HCT116 (cell line): ENCODE measurements at regions not wholly inside any gene's neighbourhood (a gene's known extent, or its start where the extent isn't known, plus 50 kb on each side); places are given as distances from the start of the nearest gene placed in this dataset.

Experiments
- ATAC-seq: fragments of 200-7000 bp; cut with Tn5 transposase; 2 replicates; pipeline ENCODE4 v1.9.1; 2020; ENCODE audit warnings: mild to moderate bottlenecking, moderate library complexity
- BruUV-seq: library from RNA; stranded (reverse); fragments of 400-500 nt; replicated peaks from 2 replicates; lab custom pipeline; 2021; lab: Mats Ljungman, UMichigan
- CTCF ChIA-PET: fragments of 300-600 bp; sonication (Branson Sonifier 250); formaldehyde crosslinking; loops from one replicate; lab custom pipeline; 2021; ENCODE audit warnings: antibody characterized with exemption; lab: Charles Lee
- POLR2A ChIA-PET: fragments of 300-600, 350-600 bp; sonication (Branson Sonifier 250); formaldehyde crosslinking; loops from one replicate; lab custom pipeline; 2021; ENCODE audit warnings: antibody characterized with exemption; lab: Charles Lee
- RAD21 ChIA-PET, 2 experiments: fragments of 300-600 bp; sonication (Branson Sonifier 250); formaldehyde crosslinking; loops; one replicate each; lab custom pipeline; 2023; ENCODE audit warnings: low total read pairs in 2 of 2; ENCODE audit not compliant: uncharacterized antibody in 2 of 2, unreplicated experiment in 2 of 2, low non-redundant PET in 1 of 2; lab: Charles Lee
- DNase-seq: peaks from one replicate; pipeline ENCODE4 v3.0.0-alpha.2; 2010; ENCODE audit warnings: low read depth, low spot score
- H2AFZ ChIP-seq: fragments of 200-600 bp; shearing (Covaris generic), sonication (generic); 2 replicates; pipeline ENCODE4 v1.6.1; 2017; ENCODE audit warnings: low read depth, mixed run types, mixed read lengths, antibody characterized with exemption, low read length; ENCODE audit not compliant: poor library complexity, severe bottlenecking
- H3K27ac ChIP-seq: 2 replicates; pipeline ENCODE4 v1.5.1; 2012; ENCODE audit warnings: low read depth, low read length
- H3K27me3 ChIP-seq: fragments of 200-600 bp; sonication (generic); 2 replicates; pipeline ENCODE4 v1.6.1; 2016; ENCODE audit warnings: mixed run types, low read length, mixed read lengths; ENCODE audit not compliant: insufficient read depth
- H3K36me3 ChIP-seq, 2 experiments: fragments of 200-500 bp in 1 of 2; fragments of 200-600 bp in 1 of 2; sonication (Bioruptor generic) in 1 of 2; sonication (generic) in 1 of 2; 2 replicates each; pipeline versions ENCODE4 v1.5.1 to v1.6.1; 2014 to 2016; ENCODE audit warnings: low read length in 2 of 2, inconsistent platforms in 1 of 2, mixed read lengths in 1 of 2, mixed run types in 1 of 2; ENCODE audit not compliant: insufficient read depth in 2 of 2, control insufficient read depth in 1 of 2
- H3K4me1 ChIP-seq, 2 experiments: fragments of 200-600 bp in 1 of 2; sonication (generic) in 1 of 2; 2 replicates each; pipeline versions ENCODE4 v1.5.1 to v1.6.1; 2012 to 2017; ENCODE audit warnings: low read length in 2 of 2, inconsistent platforms in 1 of 2, mild to moderate bottlenecking in 1 of 2, mixed read lengths in 1 of 2, mixed run types in 1 of 2, moderate library complexity in 1 of 2; ENCODE audit not compliant: insufficient read depth in 2 of 2, control insufficient read depth in 1 of 2
- H3K4me2 ChIP-seq: fragments of 200-600 bp; sonication (generic); 2 replicates; pipeline ENCODE4 v1.6.1; 2017; ENCODE audit warnings: mixed run types, low read length, mixed read lengths
- H3K4me3 ChIP-seq, 2 experiments: fragments of 200-600 bp in 1 of 2; sonication (generic) in 1 of 2; replicated peaks in 1 of 2; 2 replicates each; pipeline ENCODE4 v1.5.1; 2011 to 2016; ENCODE audit warnings: low read length in 2 of 2, control low read depth in 1 of 2, low read depth in 1 of 2, mild to moderate bottlenecking in 1 of 2, mixed read lengths in 1 of 2, mixed run types in 1 of 2
- H3K79me2 ChIP-seq: fragments of 200-600 bp; sonication (generic); 2 replicates; pipeline ENCODE4 v1.6.1; 2017; ENCODE audit warnings: mild to moderate bottlenecking, mixed run types, low read length, moderate library complexity, mixed read lengths; ENCODE audit not compliant: insufficient read depth
- H3K9ac ChIP-seq: fragments of 200-600 bp; sonication (generic); 2 replicates; pipeline ENCODE4 v1.6.1; 2016; ENCODE audit warnings: low read length, mixed read lengths
- H3K9me2 ChIP-seq: fragments of 200-600 bp; sonication (generic), shearing (Covaris generic); 2 replicates; pipeline ENCODE4 v1.6.1; 2017; ENCODE audit warnings: mixed run types, mild to moderate bottlenecking, moderate library complexity; ENCODE audit not compliant: insufficient read depth
- H3K9me3 ChIP-seq, 2 experiments: fragments of 200-500 bp in 1 of 2; fragments of 200-600 bp in 1 of 2; sonication (Bioruptor generic) in 1 of 2; sonication (generic) in 1 of 2; 2 replicates each; pipeline ENCODE4 v1.6.1; 2014 to 2017; ENCODE audit warnings: low read length in 2 of 2, mixed read lengths in 2 of 2, inconsistent platforms in 1 of 2, low read depth in 1 of 2, mild to moderate bottlenecking in 1 of 2, mixed run types in 1 of 2, moderate library complexity in 1 of 2; ENCODE audit not compliant: control insufficient read depth in 1 of 2, insufficient read depth in 1 of 2
- H4K20me1 ChIP-seq: fragments of 200-600 bp; sonication (generic), shearing (Covaris generic); 2 replicates; pipeline ENCODE4 v1.6.1; 2017; ENCODE audit warnings: mixed run types, mild to moderate bottlenecking, moderate library complexity; ENCODE audit not compliant: insufficient read depth
- ATF3 ChIP-seq: IDR thresholded peaks from 2 replicates; pipeline ENCODE4 v1.6.1; 2012
- CEBPB ChIP-seq: IDR thresholded peaks from 2 replicates; pipeline ENCODE4 v1.6.1; 2012; ENCODE audit warnings: low read depth
- EGR1 ChIP-seq: IDR thresholded peaks from 2 replicates; pipeline ENCODE4 v1.6.1; 2012; ENCODE audit warnings: low read depth
- ELF1 ChIP-seq: IDR thresholded peaks from 2 replicates; pipeline ENCODE4 v1.6.1; 2012; ENCODE audit warnings: low read depth, borderline replicate concordance
- MAX ChIP-seq: IDR thresholded peaks from 2 replicates; pipeline ENCODE4 v1.6.1; 2012
- POLR2A ChIP-seq: IDR thresholded peaks from 2 replicates; pipeline ENCODE4 v1.7.0; 2011; ENCODE audit warnings: borderline replicate concordance; ENCODE audit not compliant: insufficient read depth, insufficient read length; ENCODE audit errors: extremely low read depth
- POLR2AphosphoS5 ChIP-seq: IDR thresholded peaks from 2 replicates; pipeline ENCODE4 v1.6.1; 2011; ENCODE audit warnings: mild to moderate bottlenecking, low read depth, low read length, moderate library complexity
- SIN3A ChIP-seq: IDR thresholded peaks from 2 replicates; pipeline ENCODE4 v1.6.1; 2012; ENCODE audit warnings: low read depth
- TCF7L2 ChIP-seq: IDR thresholded peaks from 2 replicates; pipeline ENCODE4 v1.7.0; 2011; ENCODE audit warnings: borderline replicate concordance, inconsistent platforms; ENCODE audit not compliant: insufficient read depth, insufficient read length; ENCODE audit errors: extremely low read depth
- intact Hi-C: fragments of 100-400 bp; cut with micrococcal nuclease; formaldehyde crosslinking; loops from 2 replicates; pipeline ENCODE4 v1.10.0; 2022
- TF ChIP-seq, protein P1 (sequence below): IDR thresholded peaks from 2 replicates; pipeline ENCODE4 v1.6.1; 2011; ENCODE audit warnings: mild to moderate bottlenecking, low read length, moderate library complexity; ENCODE audit not compliant: insufficient replicate concordance; ENCODE audit errors: extremely low read depth

- DNase-seq = no peak
- Histone ChIP-seq H3K79me2 (no peaks in the 10 kb centered on the region), H3K9me2 (no peaks in the 10 kb centered on the region), H3K4me1 (no peaks in the 10 kb centered on the region), H2AFZ (no peak overlapping the region), H3K9ac (no peak overlapping the region), H3K4me2 (no peak overlapping the region), H4K20me1 (no peaks in the 10 kb centered on the region), H3K36me3 (no peaks in the 10 kb centered on the region), H3K9me3 (no peaks in the 10 kb centered on the region), H3K27me3 (no peaks in the 10 kb centered on the region), H3K4me3 (no peak overlapping the region), H3K27ac (no peak overlapping the region)
- intact Hi-C loops = no loop called here
- ATAC-seq = no peak
- ChIA-PET POLR2A (no interaction called here), CTCF (no interaction called here), RAD21 (no interaction called here)
- TF ChIP-seq SIN3A (no peak), EGR1 (no peak), MAX (no peak), POLR2A (no peak), ATF3 (no peak), CEBPB (no peak), TCF7L2 (no peak), POLR2AphosphoS5 (no peak), ELF1 (no peak)
- TF ChIP-seq, protein P1, sequence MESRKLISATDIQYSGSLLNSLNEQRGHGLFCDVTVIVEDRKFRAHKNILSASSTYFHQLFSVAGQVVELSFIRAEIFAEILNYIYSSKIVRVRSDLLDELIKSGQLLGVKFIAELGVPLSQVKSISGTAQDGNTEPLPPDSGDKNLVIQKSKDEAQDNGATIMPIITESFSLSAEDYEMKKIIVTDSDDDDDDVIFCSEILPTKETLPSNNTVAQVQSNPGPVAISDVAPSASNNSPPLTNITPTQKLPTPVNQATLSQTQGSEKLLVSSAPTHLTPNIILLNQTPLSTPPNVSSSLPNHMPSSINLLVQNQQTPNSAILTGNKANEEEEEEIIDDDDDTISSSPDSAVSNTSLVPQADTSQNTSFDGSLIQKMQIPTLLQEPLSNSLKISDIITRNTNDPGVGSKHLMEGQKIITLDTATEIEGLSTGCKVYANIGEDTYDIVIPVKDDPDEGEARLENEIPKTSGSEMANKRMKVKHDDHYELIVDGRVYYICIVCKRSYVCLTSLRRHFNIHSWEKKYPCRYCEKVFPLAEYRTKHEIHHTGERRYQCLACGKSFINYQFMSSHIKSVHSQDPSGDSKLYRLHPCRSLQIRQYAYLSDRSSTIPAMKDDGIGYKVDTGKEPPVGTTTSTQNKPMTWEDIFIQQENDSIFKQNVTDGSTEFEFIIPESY = no peak
- BruUV-seq = no TSS peak
These were observed 328.3 kb downstream of the TMEM121 start for GRCh38 chr14:105854600-105855245.
